HepG2 (cell line): ENCODE measurements at regions not wholly inside any gene's neighbourhood (a gene's known extent, or its start where the extent isn't known, plus 50 kb on each side); places are given as distances from the start of the nearest gene placed in this dataset.

Source experiments
- ATAC-seq: fragments of 200-7000 bp; cut with Tn5 transposase; 3 replicates; pipeline ENCODE4 v1.9.1; 2020; ENCODE audit warnings: mild to moderate bottlenecking, moderate library complexity
- BruUV-seq: library from RNA; stranded (reverse); fragments of 400-500 nt; replicated peaks from 2 replicates; lab custom pipeline; 2021; lab: Mats Ljungman, UMichigan
- CTCF ChIA-PET: fragments of 300-600 bp; formaldehyde crosslinking; extraction: SDS; loops from one replicate; lab custom pipeline; 2021; ENCODE audit warnings: low total read pairs, inconsistent platforms, low intra/inter-chr PET ratio; lab: Yijun Ruan, JAX
- POLR2A ChIA-PET: fragments of 350-600 bp; sonication (Branson Sonifier 250); formaldehyde crosslinking; loops from one replicate; lab custom pipeline; 2020; ENCODE audit warnings: antibody characterized with exemption, inconsistent platforms; lab: Yijun Ruan, JAX
- DNase-seq: peaks from one replicate; pipeline ENCODE4 v3.0.0-alpha.2; 2015; ENCODE audit warnings: low spot score
- FAIRE-seq: peaks from 3 replicates; lab custom pipeline; 2011; peaks lifted over from hg19 to GRCh38; lab: Jason Lieb, UNC
- H2AFZ ChIP-seq: one replicate; pipeline ENCODE4 v1.6.1; 2011; ENCODE audit warnings: low read length, inconsistent platforms
- H3K27ac ChIP-seq: fragments of 300-600 bp; 3 replicates; pipeline ENCODE4 v1.8.0; 2011; ENCODE audit warnings: mixed run types, mild to moderate bottlenecking, mixed read lengths, low read length, inconsistent platforms; ENCODE audit not compliant: insufficient read depth; ENCODE audit errors: extremely low read length
- H3K27me3 ChIP-seq, 2 experiments: fragments of 200-600 bp in 1 of 2; 2 replicates in 1 of 2; 3 replicates in 1 of 2; pipeline versions ENCODE4 v1.6.0 to v1.8.0; 2011; ENCODE audit warnings: low read length in 2 of 2, mild to moderate bottlenecking in 2 of 2, moderate library complexity in 2 of 2, inconsistent platforms in 1 of 2; ENCODE audit not compliant: insufficient read depth in 2 of 2, control insufficient read depth in 1 of 2
- H3K36me3 ChIP-seq, 2 experiments: fragments of 200-600 bp in 1 of 2; replicated peaks in 1 of 2; 2 replicates in 1 of 2; 3 replicates in 1 of 2; pipeline versions ENCODE4 v1.5.1 to v1.8.0; 2011; ENCODE audit warnings: low read length in 2 of 2, inconsistent platforms in 1 of 2; ENCODE audit not compliant: insufficient read depth in 2 of 2, control insufficient read depth in 1 of 2
- H3K4me1 ChIP-seq: 2 replicates; pipeline ENCODE4 v1.5.1; 2012; ENCODE audit warnings: low read length, inconsistent platforms; ENCODE audit not compliant: insufficient read depth
- H3K4me2 ChIP-seq: 2 replicates; pipeline ENCODE4 v1.6.0; 2011; ENCODE audit warnings: low read depth, low read length, inconsistent platforms
- H3K4me3 ChIP-seq, 3 experiments: fragments of 200-600 bp in 1 of 3; sonication (generic), shearing (Covaris generic) in 1 of 3; replicated peaks in 1 of 3; 2 replicates each; pipeline ENCODE4 v1.5.1; 2011 to 2016; ENCODE audit warnings: low read length in 3 of 3, inconsistent platforms in 2 of 3, low read depth in 2 of 3, mild to moderate bottlenecking in 2 of 3, control low read depth in 1 of 3, mixed read lengths in 1 of 3; ENCODE audit not compliant: insufficient read depth in 1 of 3
- H3K79me2 ChIP-seq: one replicate; pipeline ENCODE4 v1.6.1; 2011; ENCODE audit warnings: low read length, inconsistent platforms; ENCODE audit not compliant: insufficient read depth
- H3K9ac ChIP-seq: 2 replicates; pipeline ENCODE4 v1.6.0; 2011; ENCODE audit warnings: mild to moderate bottlenecking, low read depth, low read length, inconsistent platforms; ENCODE audit not compliant: insufficient read depth
- H3K9me3 ChIP-seq: 2 replicates; pipeline ENCODE4 v1.5.1; 2012; ENCODE audit warnings: mild to moderate bottlenecking, low read length
- H4K20me1 ChIP-seq: 2 replicates; pipeline ENCODE4 v1.6.0; 2011; ENCODE audit warnings: inconsistent platforms, mild to moderate bottlenecking, low read length, moderate library complexity; ENCODE audit not compliant: insufficient read depth
- BORCS8-MEF2B ChIP-seq: sonication (generic); formaldehyde crosslinking; IDR thresholded peaks from 2 replicates; pipeline ENCODE4 v1.8.0; 2022; ENCODE audit warnings: mild to moderate bottlenecking, missing genetic modification reagents
- EHMT2 ChIP-seq: fragments of 200-600 bp; sonication (generic); IDR thresholded peaks from 2 replicates; pipeline ENCODE4 v1.7.0; 2017; ENCODE audit warnings: antibody characterized with exemption, low read depth, low read length, borderline replicate concordance
- ETV5 ChIP-seq: IDR thresholded peaks from 2 replicates; pipeline ENCODE4 v1.6.1; 2018; ENCODE audit warnings: missing biosample characterization, missing genetic modification reagents, inconsistent platforms, borderline replicate concordance
- JUN ChIP-seq: sonication (generic); formaldehyde crosslinking; IDR thresholded peaks from 2 replicates; pipeline ENCODE4 v1.4.0; 2020; ENCODE audit warnings: mild to moderate bottlenecking, missing genetic modification reagents
- KLF12 ChIP-seq: sonication (generic); formaldehyde crosslinking; IDR thresholded peaks from 2 replicates; pipeline ENCODE4 v1.4.0; 2020; ENCODE audit warnings: missing genetic modification reagents, borderline replicate concordance
- MAF1 ChIP-seq: sonication (generic); formaldehyde crosslinking; IDR thresholded peaks from 2 replicates; pipeline ENCODE4 v1.5.0; 2020; ENCODE audit warnings: missing genetic modification reagents, borderline replicate concordance
- MXI1 ChIP-seq: IDR thresholded peaks from 3 replicates; pipeline ENCODE4 v1.6.1; 2012; ENCODE audit warnings: low read depth, low read length, inconsistent platforms, borderline replicate concordance
- RFX3 ChIP-seq: IDR thresholded peaks from 2 replicates; pipeline ENCODE4 v1.6.1; 2016; ENCODE audit warnings: missing biosample characterization, missing genetic modification reagents
- WGBS: methylation state at CpG from one replicate; pipeline ENCODE4 v1.1.6; 2017; ENCODE audit warnings: low lambda C conversion rate; 5-methylcytosine and 5-hydroxymethylcytosine counted together
- in situ Hi-C: cut with HindIII; loops from 2 replicates; pipeline ENCODE4 v1.10.0; 2017; ENCODE audit warnings: low pct_unique_long_range_greater_than_20kb; ENCODE audit not compliant: extremely low pct_ligation_motif_present
- intact Hi-C: fragments of 100-400 bp; cut with micrococcal nuclease; formaldehyde crosslinking; loops from one replicate; pipeline ENCODE4 v1.10.0; 2022; ENCODE audit not compliant: unreplicated experiment

GRCh38 chr5:25435882-25436281, 791.1 kb upstream of the CDH10 start:
- ChIA-PET CTCF (no interaction called here), POLR2A (no interaction called here)
- Histone ChIP-seq H3K27me3 (no peaks in the 10 kb centered on the region), H3K4me2 (no peak overlapping the region), H3K9me3 (peaks cover 10% of the 10 kb centered on the region), H3K79me2 (no peaks in the 10 kb centered on the region), H2AFZ (no peak overlapping the region), H3K4me3 (no peak overlapping the region), H3K27ac (no peak overlapping the region), H3K36me3 (no peaks in the 10 kb centered on the region), H3K9ac (no peak overlapping the region), H3K4me1 (no peaks in the 10 kb centered on the region), H4K20me1 (no peaks in the 10 kb centered on the region)
- no peak for FAIRE-seq
- no peak for DNase-seq
- in situ Hi-C loops = no loop called here
- WGBS = 29% methylated on average over 1 of the region's 1 CpG
- no TSS peak for BruUV-seq
- TF ChIP-seq BORCS8-MEF2B = no peak
- no peak for TF ChIP-seq ETV5 (CRISPR knock-in tag)
- no peak for TF ChIP-seq KLF12 (CRISPR knock-in tag)
- no peak for TF ChIP-seq JUN (CRISPR knock-in tag)
- intact Hi-C loops = no loop called here
- no peak for ATAC-seq

DNA sequence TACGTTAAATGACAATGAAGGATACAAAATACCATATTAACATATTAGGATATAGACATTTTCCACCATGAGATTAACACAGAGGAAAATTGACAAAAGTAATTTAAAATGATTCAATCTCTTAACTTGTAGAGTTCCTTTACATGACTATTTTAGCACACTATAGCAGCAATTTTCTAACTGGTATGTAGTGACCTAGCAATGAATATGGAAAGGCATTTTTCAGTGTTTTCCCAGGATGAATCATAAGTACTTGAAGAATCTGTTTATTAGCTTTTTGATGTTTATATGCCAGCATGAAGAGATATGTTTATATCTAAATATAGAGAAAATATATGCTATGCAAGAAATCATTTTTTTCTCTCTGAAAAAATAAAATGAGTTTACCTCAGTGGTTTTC, 782.5 kb upstream of the CDH10 start:
- Histone ChIP-seq H2AFZ (no peak overlapping the region), H3K27me3 (no peaks in the 10 kb centered on the region), H4K20me1 (no peaks in the 10 kb centered on the region), H3K4me1 (no peaks in the 10 kb centered on the region), H3K4me2 (no peak overlapping the region), H3K9ac (no peak overlapping the region), H3K9me3 (0 out of 2 replicates have a peak, but pooled peaks cover 9% of the 10 kb centered on the region), H3K4me3 (no peak overlapping the region), H3K79me2 (no peaks in the 10 kb centered on the region), H3K27ac (no peak overlapping the region), H3K36me3 (no peaks in the 10 kb centered on the region)
- FAIRE-seq (no peak), DNase-seq (no peak), ATAC-seq (no peak)
- in situ Hi-C loops = no loop called here
- ChIA-PET POLR2A (no interaction called here), CTCF (no interaction called here)
- no TSS peak for BruUV-seq
- TF ChIP-seq MAF1 (CRISPR knock-in tag) (no peak), RFX3 (CRISPR knock-in tag) (no peak), EHMT2 (no peak), MXI1 (no peak)
- intact Hi-C loops = no loop called here
- 23% methylated on average over 1 of the region's 1 CpG for WGBS
